ENCODE measurements at regions not wholly inside any gene's neighbourhood (a gene's known extent, or its start where the extent isn't known, plus 50 kb on each side); places are given as distances from the start of the nearest gene placed in this dataset.

GRCh38 chr6:15905488-15906419 is 223.1 kb upstream of the MYLIP start (continued):
- no peak for TF ChIP-seq ETV6 (conservative IDR thresholded peaks at IDR 0.05 in 1 of 2, IDR thresholded peaks at IDR 0.05 in 1 of 2; ENCODE audit: borderline replicate concordance in 1 of 2, low read depth in 1 of 2)
- no peak for TF ChIP-seq GABPA (IDR thresholded peaks at IDR 0.05; ENCODE audit: low read depth)
- no peak for TF ChIP-seq USF2 (IDR thresholded peaks at IDR 0.05; ENCODE audit: borderline replicate concordance, low read depth, low read length)
- TF ChIP-seq ZNF384 (IDR thresholded peaks at IDR 0.05; ENCODE audit: borderline replicate concordance, low read depth, low read length): no peak
- TF ChIP-seq CHD1 (IDR thresholded peaks at IDR 0.05; ENCODE audit: low read depth, low read length): no peak
- TF ChIP-seq RELB (IDR thresholded peaks at IDR 0.05; ENCODE audit: low read depth): peak; percentile 61; the same call in 1 of the 2 replicates
- TF ChIP-seq BRCA1 (IDR thresholded peaks at IDR 0.05; ENCODE audit: low read depth, low read length): no peak
- no peak for TF ChIP-seq SMAD1 (IDR thresholded peaks at IDR 0.05; ENCODE audit: low read depth, partially characterized antibody)
- TF ChIP-seq GATAD2B (conservative IDR thresholded peaks at IDR 0.05; ENCODE audit: low read depth): peak; percentile 37; the same call in 1 of the 2 replicates
- TF ChIP-seq MYC (IDR thresholded peaks at IDR 0.05; ENCODE audit: insufficient read depth, insufficient read length, insufficient replicate concordance, low read length, severe bottlenecking): no peak
- no peak for TF ChIP-seq YBX1 (IDR thresholded peaks at IDR 0.05)
- TF ChIP-seq ASH2L (IDR thresholded peaks at IDR 0.05; ENCODE audit: borderline replicate concordance, low read depth): no peak
- TF ChIP-seq NRF1 (conservative IDR thresholded peaks at IDR 0.05; ENCODE audit: low read depth, low read length): no peak
- TF ChIP-seq SREBF2 (IDR thresholded peaks at IDR 0.05; ENCODE audit: low read length): no peak
- TF ChIP-seq CHD4 (IDR thresholded peaks at IDR 0.05): no peak
- 0 out of 2 replicates have a peak, but pooled peaks have one; percentile 10 for TF ChIP-seq PRDM15 (CRISPR knock-in tag; IDR thresholded peaks at IDR 0.05)
- no peak for TF ChIP-seq CBX3 (IDR thresholded peaks at IDR 0.05; ENCODE audit: borderline replicate concordance, low read depth)
- no peak for TF ChIP-seq HDAC6 (IDR thresholded peaks at IDR 0.05; ENCODE audit: unreplicated experiment)
- TF ChIP-seq ATF3 (IDR thresholded peaks at IDR 0.05; ENCODE audit: borderline replicate concordance, extremely low read depth, low read depth, low read length): no peak
- TF ChIP-seq KDM1A (IDR thresholded peaks at IDR 0.05; ENCODE audit: borderline replicate concordance): no peak
- peak; percentile 20; the same call in 1 of the 2 replicates for TF ChIP-seq BCL11A (IDR thresholded peaks at IDR 0.05; ENCODE audit: low read depth, low read length)

Measured in GM12878 (cell line).